Germinal center (tissue), 1 donor: ENCODE measurements at regions not wholly inside any gene's neighbourhood (a gene's known extent, or its start where the extent isn't known, plus 50 kb on each side); places are given as distances from the start of the nearest gene placed in this dataset.

Experiments used
- DNase-seq: peaks from one replicate; pipeline ENCODE4 v3.0.0; 2012; ENCODE audit warnings: mixed read lengths, low spot score

DNA sequence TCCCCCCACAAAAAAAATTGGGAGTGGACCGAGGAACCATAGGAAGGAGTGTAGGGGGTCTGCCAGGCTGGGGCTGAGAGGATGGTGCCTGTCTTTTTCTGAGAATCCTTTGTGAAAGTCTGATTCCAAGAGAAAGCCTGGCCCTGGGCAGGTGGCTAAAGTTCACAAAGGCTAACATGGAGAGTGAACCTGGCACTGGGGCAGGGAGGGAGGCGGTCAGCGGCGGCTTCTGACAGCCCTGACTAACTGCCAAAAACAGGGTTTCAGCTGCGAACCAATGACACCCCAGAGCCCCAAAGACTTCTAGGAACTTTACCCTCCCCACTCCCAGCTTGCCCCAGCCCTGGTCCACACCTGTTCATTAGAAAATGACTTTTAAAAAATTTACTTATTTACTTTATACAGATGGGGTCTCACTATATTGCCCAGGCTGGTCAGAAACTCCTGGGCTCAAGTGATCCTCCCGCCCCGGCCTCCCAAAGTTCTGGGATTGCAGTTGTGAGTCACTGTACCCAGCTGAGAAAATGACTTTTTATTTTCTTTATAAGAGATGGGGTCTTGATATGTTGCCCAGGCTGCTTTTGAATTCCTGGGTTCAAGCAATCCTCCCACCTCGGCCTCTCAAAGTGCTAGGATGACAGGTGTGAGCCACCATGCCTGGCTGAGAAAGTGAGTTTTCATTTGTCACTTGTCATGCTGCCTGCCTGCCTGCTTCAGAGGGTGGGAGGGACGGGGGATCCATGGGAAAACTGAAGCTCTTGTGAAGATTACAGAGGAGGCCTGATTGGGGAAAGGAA, 61.0 kb upstream of the DUSP5 start:
- no peak for DNase-seq

DNA sequence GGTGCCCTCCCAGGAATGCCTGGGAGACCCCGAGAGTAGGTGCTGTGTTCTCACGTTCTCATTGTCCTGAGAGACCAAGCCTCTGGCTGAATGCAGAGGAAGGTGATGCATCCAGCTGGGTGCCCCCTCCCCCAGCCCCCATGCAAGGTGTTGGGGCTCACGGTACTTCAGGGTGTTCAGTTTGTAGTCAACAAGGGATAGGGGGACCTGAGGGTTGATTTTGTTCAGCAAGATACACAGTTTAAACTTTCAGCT, 60.4 kb upstream of the DUSP5 start:
- no peak for DNase-seq

DNA sequence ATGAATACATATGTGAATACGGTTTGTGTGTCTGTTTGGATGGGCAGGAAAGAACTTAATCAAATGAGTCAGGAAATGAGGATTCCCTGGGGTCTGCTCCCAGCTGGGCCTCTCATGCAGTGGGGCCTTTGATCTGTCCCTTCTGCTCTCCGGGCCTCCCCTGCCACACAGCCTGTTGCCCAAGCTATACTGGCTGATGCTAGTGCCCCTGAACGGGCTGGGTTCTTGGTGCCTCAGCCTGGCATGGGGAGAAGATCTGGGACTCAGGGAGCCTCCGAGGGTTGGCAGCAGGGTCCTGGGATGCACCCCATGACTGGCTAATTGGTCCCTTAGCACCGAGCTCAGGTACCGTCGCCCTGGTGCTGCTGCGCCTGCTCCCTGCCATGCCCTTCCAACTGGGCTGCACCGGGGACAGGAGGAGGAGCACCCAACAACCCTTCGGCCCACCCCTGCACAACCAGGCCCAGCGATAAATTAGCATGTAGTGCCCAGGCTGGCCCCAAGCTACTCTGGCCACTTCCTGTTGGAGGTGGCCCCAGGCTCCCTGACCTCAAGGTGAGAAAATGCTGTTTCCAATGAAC, 59.9 kb upstream of the DUSP5 start:
- no peak for DNase-seq

DNA sequence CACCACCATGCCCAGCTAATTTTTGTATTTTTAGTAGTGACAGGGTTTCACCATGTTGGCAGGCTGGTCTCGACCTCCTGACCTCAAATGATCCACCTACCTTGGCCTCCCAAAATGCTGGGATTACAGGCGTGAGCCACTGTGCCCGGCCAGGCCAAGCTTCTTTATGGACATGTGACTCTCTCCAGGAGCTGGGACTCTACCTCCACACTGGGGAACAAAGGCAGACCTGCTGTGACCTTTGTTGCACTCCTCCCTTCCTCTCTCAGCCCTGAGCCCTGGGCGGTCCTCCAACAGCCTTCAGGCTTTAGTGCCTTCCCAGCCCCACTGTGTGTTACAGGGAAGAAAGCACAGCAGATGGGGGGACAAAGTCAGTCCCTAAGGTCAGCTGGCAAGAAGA, 55.0 kb upstream of the DUSP5 start:
- DNase-seq: no peak

DNA sequence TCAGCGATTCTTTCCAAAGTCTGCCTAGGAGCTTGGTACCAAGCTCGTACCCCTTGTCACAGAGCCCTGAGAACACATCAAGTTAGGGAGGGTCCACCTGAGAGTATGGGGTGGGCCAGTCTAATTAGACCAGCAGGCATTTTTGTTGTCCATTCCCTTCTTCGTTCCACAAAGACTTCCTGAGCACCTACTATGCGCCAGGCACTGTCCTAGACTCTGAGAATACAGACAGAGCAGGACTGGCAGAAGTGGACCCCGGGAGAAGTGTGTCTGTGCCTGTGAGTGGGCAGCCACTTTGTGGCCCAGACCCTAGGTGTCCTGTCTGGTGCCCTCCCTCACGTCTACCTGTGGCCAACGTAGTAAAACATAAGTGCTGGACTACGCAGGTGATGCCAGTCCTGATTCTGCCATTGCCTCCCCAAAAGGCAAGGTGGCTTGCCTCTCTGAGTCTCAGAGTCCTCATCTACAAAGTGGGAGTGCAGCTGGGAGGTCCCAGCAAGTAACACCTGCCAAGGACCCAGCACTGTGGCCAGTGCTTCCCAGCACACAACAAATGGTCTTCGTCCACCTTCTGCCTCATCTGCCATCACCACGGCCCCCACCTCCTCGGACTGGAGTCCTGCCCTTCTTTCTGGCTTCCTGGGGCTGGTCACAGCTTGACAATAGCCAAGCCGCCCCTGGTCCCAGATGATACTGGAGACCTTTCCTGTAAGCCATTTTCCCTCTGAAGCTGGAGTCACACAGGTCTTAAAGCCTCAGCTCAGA, 54.3 kb upstream of the DUSP5 start:
- no peak for DNase-seq

DNA sequence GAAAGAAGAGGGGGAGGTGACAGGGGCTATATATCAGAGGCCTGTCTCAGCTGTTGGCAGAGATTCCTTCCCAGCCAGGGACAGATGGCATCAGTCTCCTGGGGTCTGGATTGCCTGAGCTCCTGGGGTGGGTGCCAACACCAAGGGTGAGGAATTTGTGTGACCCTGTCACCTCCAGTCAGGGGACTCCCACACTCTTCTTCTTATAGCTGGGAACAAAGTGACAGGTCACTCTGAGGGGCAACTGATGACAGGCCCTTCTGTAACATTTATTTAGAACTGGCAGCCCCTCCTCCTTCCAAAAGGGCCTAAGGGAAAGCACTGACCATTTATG, 53.7 kb upstream of the DUSP5 start:
- DNase-seq: no peak

DNA sequence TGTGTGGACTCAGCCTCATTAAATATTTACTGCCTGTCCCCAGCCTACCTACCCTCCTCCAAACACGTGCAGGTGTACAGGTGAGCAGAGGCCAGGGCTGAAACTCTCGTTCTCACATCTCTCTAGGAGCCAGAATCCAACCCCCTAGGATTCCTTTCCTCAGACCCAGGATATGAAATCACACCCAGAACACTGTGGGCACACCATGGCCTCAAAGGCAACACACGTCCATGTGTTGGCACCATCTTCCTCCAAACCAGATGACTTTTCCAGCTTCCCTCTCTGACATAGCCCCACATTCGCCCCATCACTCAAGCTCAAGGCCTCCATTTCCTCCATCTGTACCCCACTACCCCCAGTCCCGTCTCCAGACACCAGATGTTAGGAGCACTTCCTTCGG, 51.8 kb upstream of the DUSP5 start:
- no peak for DNase-seq

DNA sequence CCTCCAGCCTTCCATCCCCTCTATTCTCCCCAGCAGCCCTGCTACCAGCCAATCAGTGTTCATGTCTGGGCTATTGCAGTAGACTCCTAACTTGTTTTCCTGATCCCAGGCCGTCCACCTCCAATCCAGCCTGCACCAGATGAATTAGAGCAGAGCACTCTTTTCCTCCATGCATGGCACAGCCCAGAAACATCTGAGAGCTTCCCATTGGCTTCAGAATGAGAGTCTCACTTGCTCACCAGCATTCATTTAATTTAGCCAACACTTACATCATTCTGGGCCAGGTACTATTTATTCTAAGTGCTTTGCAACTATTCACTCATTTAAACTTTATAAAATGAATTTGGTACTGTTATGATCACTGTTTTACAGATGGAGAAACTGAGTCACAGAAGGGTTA, 51.4 kb upstream of the DUSP5 start:
- DNase-seq: no peak

DNA sequence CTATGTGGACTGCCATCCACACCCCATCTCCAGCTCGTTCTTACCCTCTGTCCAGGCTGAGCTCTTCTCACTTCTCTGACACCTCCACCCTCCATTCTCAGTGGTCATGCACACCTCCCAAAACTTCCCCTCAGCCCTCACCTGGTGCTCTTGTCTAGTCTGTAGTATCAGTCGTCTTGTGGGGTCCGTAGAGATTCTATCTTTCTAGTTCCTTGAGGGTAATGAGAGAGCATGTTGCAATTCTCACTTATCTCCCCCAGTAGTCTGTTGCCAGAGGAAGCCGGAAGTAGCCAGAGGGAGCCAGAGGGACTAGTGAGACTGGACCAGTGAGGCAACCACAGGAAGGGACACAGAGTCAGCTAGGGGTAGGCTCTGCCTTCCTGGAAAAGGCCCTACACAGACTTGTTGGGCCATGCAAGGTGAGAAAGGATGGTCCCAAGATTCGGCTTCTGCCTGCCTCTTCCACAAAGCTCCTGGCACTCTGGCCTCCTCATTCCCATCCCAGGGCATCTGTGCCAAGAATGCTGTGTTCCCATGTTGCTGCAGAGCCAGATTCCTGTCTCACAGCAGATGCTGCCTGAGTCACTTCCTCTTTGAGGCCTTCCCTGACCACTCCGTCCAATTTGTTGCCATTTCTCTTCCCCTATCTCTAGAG, 50.6 kb upstream of the DUSP5 start:
- no peak for DNase-seq

DNA sequence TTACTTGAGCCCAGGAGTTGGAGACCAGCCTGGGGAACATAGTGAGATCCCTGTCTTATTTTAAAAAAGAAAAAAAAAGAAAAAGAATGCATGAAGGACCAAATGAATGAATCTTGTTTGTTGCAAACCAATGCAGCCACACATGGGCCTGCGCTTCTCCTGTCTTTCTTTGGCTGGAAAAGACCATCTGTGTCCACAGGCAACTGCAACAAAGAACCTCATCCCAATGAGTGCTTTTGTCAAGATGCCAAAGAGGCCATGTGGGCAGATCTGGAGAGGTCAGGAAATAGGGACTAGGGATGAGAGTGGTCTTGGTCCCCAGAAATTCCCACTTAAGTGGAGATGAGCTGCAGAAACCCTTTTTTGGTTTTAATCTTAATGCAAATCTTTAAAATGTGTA, 49.8 kb upstream of the DUSP5 start:
- no peak for DNase-seq
